HG02798 (cell line): ENCODE measurements at regions not wholly inside any gene's neighbourhood (a gene's known extent, or its start where the extent isn't known, plus 50 kb on each side); places are given as distances from the start of the nearest gene placed in this dataset.
"Not testable (repeated sequence)": the region's sequence is repeated elsewhere in the genome, so short reads cannot be mapped to it uniquely, and the experiment has no call there.

Source experiments
- ATAC-seq: cut with Tn5 transposase; IDR thresholded peaks from one replicate; pipeline ENCODE4 v1.9.1; 2021; ENCODE audit warnings: mild to moderate bottlenecking; ENCODE audit not compliant: unreplicated experiment, poor library complexity

- no peak for ATAC-seq
Observed at GRCh38 chr11:106276126-106276525, 198.7 kb downstream of the AASDHPPT start.

- ATAC-seq, result no peak
Observed at GRCh38 chr11:106276859-106277436, 199.5 kb downstream of the AASDHPPT start.

GRCh38 chr11:106277484-106277883 is 200.0 kb downstream of the AASDHPPT start:
- ATAC-seq, result no peak

GRCh38 chr11:106278391-106278790 is 200.9 kb downstream of the AASDHPPT start:
- ATAC-seq, result no peak

- ATAC-seq, result no peak
Observed at GRCh38 chr11:106280036-106280435, 202.6 kb downstream of the AASDHPPT start.

- ATAC-seq, result no peak
Observed at GRCh38 chr11:106281455-106282173, 204.2 kb downstream of the AASDHPPT start.

GRCh38 chr11:106286881-106287504 is 209.5 kb downstream of the AASDHPPT start:
- no peak for ATAC-seq

GRCh38 chr11:106288057-106288456 is 210.6 kb downstream of the AASDHPPT start:
- ATAC-seq, result no peak

GRCh38 chr11:106288822-106289387 is 211.4 kb downstream of the AASDHPPT start:
- no peak for ATAC-seq

GRCh38 chr11:106292526-106292925 is 215.1 kb downstream of the AASDHPPT start:
- no peak for ATAC-seq

- no peak for ATAC-seq
Observed at GRCh38 chr11:106295974-106296373, 218.5 kb downstream of the AASDHPPT start.

GRCh38 chr11:106302416-106302815 is 225.0 kb downstream of the AASDHPPT start:
- no peak for ATAC-seq

GRCh38 chr11:106304274-106304673 is 226.8 kb downstream of the AASDHPPT start:
- no peak for ATAC-seq

GRCh38 chr11:106305458-106305857 is 228.0 kb downstream of the AASDHPPT start:
- ATAC-seq, result no peak

- no peak for ATAC-seq
Observed at GRCh38 chr11:106306942-106307341, 229.5 kb downstream of the AASDHPPT start.

GRCh38 chr11:106309070-106309684 is 231.7 kb downstream of the AASDHPPT start:
- ATAC-seq, result no peak

GRCh38 chr11:106311531-106312230 is 234.2 kb downstream of the AASDHPPT start:
- no peak for ATAC-seq

GRCh38 chr11:106317208-106317773 is 239.8 kb downstream of the AASDHPPT start:
- not testable (repeated sequence) for ATAC-seq

GRCh38 chr11:106321601-106322000 is 244.1 kb downstream of the AASDHPPT start:
- no peak for ATAC-seq

- no peak for ATAC-seq
Observed at GRCh38 chr11:106322106-106322505, 244.6 kb downstream of the AASDHPPT start.
